ENCODE measurements at regions not wholly inside any gene's neighbourhood (a gene's known extent, or its start where the extent isn't known, plus 50 kb on each side); places are given as distances from the start of the nearest gene placed in this dataset.

DNA sequence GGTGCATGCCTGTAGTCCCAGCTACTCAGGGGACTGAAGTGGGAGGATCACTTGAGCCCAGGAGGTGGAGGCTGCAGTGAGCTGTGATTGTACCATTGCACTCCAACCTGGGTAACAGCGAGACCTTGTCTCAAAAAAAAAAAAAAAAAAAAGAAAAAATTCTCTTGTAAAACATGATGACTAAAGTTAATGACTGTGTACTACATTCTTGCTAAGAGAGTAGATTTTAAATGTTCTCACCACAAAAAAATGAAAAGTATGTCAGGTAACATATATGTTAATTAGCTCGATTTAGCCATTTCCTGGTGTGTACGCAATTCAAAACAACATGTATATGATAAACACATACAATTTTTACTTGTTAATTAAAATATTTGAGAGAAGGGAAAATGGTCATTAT lies 480.7 kb upstream of the RGS6 start:
- no peak for TF ChIP-seq JUNB (IDR thresholded peaks at IDR 0.05; ENCODE audit: unreplicated experiment)
- TF ChIP-seq, protein P1, sequence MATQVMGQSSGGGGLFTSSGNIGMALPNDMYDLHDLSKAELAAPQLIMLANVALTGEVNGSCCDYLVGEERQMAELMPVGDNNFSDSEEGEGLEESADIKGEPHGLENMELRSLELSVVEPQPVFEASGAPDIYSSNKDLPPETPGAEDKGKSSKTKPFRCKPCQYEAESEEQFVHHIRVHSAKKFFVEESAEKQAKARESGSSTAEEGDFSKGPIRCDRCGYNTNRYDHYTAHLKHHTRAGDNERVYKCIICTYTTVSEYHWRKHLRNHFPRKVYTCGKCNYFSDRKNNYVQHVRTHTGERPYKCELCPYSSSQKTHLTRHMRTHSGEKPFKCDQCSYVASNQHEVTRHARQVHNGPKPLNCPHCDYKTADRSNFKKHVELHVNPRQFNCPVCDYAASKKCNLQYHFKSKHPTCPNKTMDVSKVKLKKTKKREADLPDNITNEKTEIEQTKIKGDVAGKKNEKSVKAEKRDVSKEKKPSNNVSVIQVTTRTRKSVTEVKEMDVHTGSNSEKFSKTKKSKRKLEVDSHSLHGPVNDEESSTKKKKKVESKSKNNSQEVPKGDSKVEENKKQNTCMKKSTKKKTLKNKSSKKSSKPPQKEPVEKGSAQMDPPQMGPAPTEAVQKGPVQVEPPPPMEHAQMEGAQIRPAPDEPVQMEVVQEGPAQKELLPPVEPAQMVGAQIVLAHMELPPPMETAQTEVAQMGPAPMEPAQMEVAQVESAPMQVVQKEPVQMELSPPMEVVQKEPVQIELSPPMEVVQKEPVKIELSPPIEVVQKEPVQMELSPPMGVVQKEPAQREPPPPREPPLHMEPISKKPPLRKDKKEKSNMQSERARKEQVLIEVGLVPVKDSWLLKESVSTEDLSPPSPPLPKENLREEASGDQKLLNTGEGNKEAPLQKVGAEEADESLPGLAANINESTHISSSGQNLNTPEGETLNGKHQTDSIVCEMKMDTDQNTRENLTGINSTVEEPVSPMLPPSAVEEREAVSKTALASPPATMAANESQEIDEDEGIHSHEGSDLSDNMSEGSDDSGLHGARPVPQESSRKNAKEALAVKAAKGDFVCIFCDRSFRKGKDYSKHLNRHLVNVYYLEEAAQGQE (IDR thresholded peaks at IDR 0.05; ENCODE audit: unreplicated experiment) = no peak
- TF ChIP-seq EZH2phosphoT487 (IDR thresholded peaks at IDR 0.05; ENCODE audit: unreplicated experiment) = no peak
- TF ChIP-seq, protein P2, sequence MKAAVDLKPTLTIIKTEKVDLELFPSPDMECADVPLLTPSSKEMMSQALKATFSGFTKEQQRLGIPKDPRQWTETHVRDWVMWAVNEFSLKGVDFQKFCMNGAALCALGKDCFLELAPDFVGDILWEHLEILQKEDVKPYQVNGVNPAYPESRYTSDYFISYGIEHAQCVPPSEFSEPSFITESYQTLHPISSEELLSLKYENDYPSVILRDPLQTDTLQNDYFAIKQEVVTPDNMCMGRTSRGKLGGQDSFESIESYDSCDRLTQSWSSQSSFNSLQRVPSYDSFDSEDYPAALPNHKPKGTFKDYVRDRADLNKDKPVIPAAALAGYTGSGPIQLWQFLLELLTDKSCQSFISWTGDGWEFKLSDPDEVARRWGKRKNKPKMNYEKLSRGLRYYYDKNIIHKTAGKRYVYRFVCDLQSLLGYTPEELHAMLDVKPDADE (IDR thresholded peaks at IDR 0.05) = no peak
- TF ChIP-seq, protein P3, sequence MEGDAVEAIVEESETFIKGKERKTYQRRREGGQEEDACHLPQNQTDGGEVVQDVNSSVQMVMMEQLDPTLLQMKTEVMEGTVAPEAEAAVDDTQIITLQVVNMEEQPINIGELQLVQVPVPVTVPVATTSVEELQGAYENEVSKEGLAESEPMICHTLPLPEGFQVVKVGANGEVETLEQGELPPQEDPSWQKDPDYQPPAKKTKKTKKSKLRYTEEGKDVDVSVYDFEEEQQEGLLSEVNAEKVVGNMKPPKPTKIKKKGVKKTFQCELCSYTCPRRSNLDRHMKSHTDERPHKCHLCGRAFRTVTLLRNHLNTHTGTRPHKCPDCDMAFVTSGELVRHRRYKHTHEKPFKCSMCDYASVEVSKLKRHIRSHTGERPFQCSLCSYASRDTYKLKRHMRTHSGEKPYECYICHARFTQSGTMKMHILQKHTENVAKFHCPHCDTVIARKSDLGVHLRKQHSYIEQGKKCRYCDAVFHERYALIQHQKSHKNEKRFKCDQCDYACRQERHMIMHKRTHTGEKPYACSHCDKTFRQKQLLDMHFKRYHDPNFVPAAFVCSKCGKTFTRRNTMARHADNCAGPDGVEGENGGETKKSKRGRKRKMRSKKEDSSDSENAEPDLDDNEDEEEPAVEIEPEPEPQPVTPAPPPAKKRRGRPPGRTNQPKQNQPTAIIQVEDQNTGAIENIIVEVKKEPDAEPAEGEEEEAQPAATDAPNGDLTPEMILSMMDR (conservative IDR thresholded peaks at IDR 0.05; ENCODE audit: low read depth in 2 of 2) = no peak
- no peak for TF ChIP-seq EZH2 (IDR thresholded peaks at IDR 0.05; ENCODE audit: low read depth, unreplicated experiment)
- TF ChIP-seq POLR2AphosphoS5 (IDR thresholded peaks at IDR 0.05; ENCODE audit: low read depth) = no peak
- TF ChIP-seq ZNF114 (CRISPR knock-in tag; IDR thresholded peaks at IDR 0.05) = no peak
- no peak for TF ChIP-seq ZNF462 (CRISPR knock-in tag; IDR thresholded peaks at IDR 0.05)
- no peak for TF ChIP-seq STAT1 (IDR thresholded peaks at IDR 0.05; ENCODE audit: unreplicated experiment)
- no peak for TF ChIP-seq ZNF331 (CRISPR knock-in tag; IDR thresholded peaks at IDR 0.05; ENCODE audit: low read depth)
- no peak for TF ChIP-seq NANOG (IDR thresholded peaks at IDR 0.05; ENCODE audit: borderline replicate concordance)
- TF ChIP-seq CREB1 (CRISPR knock-in tag; IDR thresholded peaks at IDR 0.05; ENCODE audit: low read depth) = no peak
- Histone ChIP-seq H3K4me3 (no peak overlapping the region), H3K9me2 (ENCODE audit: insufficient read depth) (no peaks in the 10 kb centered on the region), H4K20me1 (replicated peaks; ENCODE audit: insufficient read depth) (no peaks in the 10 kb centered on the region), H3K27ac (ENCODE audit: low read depth) (no peak overlapping the region), H3K36me3 (ENCODE audit: insufficient read depth) (no peaks in the 10 kb centered on the region), H2AFZ (no peak overlapping the region), H3K27me3 (ENCODE audit: insufficient read depth) (no peaks in the 10 kb centered on the region), H3K4me1 (ENCODE audit: insufficient read depth) (no peaks in the 10 kb centered on the region), H3K4me2 (no peak overlapping the region), H3F3A (replicated peaks; ENCODE audit: low read depth) (no peaks in the 10 kb centered on the region), H3K79me2 (replicated peaks; ENCODE audit: insufficient read depth) (peaks cover 48% of the 10 kb centered on the region)
- H3K36me3 Mint-ChIP-seq (ENCODE audit: low read depth) = peaks cover 14% of the 10 kb centered on the region; the same call in 2 of the 3 replicates
- no peaks in the 10 kb centered on the region for H3K27me3 Mint-ChIP-seq (ENCODE audit: insufficient read depth, low read depth, poor library complexity)
- no peaks in the 10 kb centered on the region; the same call in 1 of the 3 replicates for H3K4me1 Mint-ChIP-seq
- H3K4me3 Mint-ChIP-seq = no peak overlapping the region
- no peak overlapping the region for H3K27ac Mint-ChIP-seq
- DNase-seq (ENCODE audit: low spot score) (no peak), ATAC-seq (no peak)
- H3K9me3 Mint-ChIP-seq = peaks cover 7% of the 10 kb centered on the region; the same call in 1 of the 3 replicates

Measured in GM23338 (cell line).